GM12875 (cell line): ENCODE measurements at regions not wholly inside any gene's neighbourhood (a gene's known extent, or its start where the extent isn't known, plus 50 kb on each side); places are given as distances from the start of the nearest gene placed in this dataset.

Source experiments
- H3K4me3 ChIP-seq: one replicate; pipeline ENCODE4 v1.5.1; 2011; ENCODE audit warnings: low read depth, low read length, control low read depth
- TF ChIP-seq, protein P1 (sequence below): IDR thresholded peaks from 2 replicates; pipeline ENCODE4 v1.5.1; 2011; ENCODE audit warnings: low read depth, mild to moderate bottlenecking, control low read depth, inconsistent platforms, low read length, moderate library complexity, borderline replicate concordance; ENCODE audit not compliant: insufficient read depth

DNA sequence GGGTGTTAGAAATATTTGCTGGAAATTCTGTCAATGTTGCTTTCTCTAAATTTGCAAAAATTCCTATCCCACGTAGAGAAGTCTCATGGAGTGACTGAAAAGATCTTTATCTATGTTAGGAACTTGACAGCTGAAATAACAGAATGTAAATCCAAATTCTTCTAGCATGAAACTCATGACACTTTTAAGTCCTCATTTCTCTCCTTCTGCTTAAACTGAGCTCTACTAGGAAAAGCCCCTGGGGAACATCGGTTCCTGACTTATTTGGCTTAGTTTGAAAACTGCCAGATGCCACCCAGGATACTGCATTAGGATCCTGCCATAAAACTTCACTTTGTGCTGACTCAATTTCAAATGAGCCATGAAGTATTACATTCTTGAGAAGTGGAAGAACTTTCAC, 426.0 kb downstream of the GALC start:
- no peak overlapping the region for H3K4me3 ChIP-seq
- TF ChIP-seq, protein P1, sequence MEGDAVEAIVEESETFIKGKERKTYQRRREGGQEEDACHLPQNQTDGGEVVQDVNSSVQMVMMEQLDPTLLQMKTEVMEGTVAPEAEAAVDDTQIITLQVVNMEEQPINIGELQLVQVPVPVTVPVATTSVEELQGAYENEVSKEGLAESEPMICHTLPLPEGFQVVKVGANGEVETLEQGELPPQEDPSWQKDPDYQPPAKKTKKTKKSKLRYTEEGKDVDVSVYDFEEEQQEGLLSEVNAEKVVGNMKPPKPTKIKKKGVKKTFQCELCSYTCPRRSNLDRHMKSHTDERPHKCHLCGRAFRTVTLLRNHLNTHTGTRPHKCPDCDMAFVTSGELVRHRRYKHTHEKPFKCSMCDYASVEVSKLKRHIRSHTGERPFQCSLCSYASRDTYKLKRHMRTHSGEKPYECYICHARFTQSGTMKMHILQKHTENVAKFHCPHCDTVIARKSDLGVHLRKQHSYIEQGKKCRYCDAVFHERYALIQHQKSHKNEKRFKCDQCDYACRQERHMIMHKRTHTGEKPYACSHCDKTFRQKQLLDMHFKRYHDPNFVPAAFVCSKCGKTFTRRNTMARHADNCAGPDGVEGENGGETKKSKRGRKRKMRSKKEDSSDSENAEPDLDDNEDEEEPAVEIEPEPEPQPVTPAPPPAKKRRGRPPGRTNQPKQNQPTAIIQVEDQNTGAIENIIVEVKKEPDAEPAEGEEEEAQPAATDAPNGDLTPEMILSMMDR, result no peak

DNA sequence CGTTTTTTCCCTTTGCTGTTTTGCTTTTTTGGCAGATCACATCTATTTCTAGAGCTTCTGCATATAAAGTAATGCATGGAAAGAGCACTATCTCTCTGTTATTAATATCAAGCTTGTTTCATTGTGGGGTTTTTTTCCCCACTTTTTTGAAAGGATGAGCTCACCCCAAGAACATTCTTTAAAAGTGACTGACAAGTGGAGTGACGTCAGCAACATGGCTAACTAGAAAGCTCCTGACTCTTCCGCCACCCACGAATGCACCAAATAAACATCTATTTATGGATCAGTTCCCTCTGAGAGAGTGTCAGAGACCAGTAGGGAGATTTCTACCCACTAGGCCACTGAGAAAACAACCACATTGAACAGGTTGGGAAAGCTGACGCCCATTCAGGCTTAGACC, 445.4 kb downstream of the GALC start:
- TF ChIP-seq, protein P1, result no peak
- no peak overlapping the region for H3K4me3 ChIP-seq

DNA sequence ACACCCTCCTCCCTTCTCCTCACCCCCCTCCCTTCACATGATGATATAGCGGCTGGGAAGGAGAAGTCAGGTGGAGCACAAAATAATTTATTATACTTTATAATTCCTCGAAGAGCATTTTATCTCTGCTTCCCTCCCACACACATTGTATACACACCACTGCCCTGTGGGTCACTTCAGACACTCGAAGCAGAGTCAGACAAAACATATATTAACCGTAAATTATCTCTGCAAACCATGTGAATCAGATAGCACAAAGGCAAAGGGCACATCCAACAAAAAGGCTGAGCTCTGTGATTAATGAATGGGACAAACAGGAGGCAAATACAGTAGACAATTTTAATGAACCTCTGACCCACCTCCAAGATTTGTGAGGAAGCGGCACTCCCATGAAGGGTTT, 450.7 kb downstream of the GALC start:
- no peak overlapping the region for H3K4me3 ChIP-seq
- TF ChIP-seq, protein P1, result no peak

DNA sequence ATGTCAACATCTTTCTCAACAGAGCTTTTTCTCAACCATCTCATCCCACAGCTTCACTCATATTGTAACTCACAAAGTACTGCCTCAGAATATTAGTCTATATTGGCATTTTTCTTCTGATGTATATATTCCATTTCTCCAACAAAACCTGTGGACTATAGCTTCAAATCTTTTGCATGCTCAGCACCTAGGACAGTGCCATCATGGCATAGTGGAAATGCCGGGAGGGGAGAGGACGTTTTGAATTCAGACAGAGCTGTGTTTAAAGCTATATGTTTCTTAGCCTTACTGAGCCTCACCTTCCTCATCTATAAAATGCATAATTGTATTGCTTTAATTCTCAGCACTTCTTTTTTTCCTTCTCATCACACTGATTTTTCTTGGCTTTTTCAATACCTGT, 452.6 kb downstream of the GALC start:
- TF ChIP-seq, protein P1, result no peak
- H3K4me3 ChIP-seq, result no peak overlapping the region

DNA sequence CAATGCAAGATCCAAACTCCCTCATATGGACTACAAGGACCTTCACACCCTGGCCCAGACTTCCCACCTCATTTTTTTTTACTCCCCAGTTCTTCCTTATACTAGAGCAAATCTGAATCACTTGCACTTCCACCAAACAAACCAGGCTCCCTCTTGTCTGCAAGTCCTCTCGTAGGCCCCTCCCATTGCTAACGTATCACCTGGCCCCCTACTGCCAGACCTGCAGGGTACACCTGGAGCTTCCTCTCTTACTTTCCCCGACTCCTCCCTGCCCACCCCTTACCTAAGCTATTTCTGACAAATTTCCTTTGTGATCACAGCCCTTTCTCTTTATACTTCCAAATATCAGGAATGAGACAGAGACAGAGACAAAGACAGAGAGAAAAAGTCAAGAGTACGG, 463.9 kb downstream of the GALC start:
- H3K4me3 ChIP-seq, result no peak overlapping the region
- TF ChIP-seq, protein P1, result no peak

DNA sequence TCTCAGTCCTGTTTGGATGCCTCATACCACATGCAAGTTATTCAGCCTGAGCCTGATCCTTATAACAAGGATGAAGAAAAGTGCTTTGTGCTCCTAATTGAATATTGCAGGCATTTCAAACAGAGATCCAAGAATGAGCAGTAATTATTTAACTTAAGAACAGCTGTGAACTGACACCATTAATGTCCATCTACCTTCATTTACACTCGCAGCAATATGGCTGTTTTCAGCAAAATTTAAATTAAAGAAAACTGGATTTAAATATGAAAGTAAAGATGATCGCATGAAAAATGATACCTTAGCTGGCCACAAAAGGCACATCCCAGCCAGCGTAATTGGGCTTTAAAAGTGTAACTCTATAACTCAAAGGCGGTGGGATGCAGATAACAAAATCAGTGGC, 466.3 kb downstream of the GALC start:
- TF ChIP-seq, protein P1, result no peak
- H3K4me3 ChIP-seq, result no peak overlapping the region

DNA sequence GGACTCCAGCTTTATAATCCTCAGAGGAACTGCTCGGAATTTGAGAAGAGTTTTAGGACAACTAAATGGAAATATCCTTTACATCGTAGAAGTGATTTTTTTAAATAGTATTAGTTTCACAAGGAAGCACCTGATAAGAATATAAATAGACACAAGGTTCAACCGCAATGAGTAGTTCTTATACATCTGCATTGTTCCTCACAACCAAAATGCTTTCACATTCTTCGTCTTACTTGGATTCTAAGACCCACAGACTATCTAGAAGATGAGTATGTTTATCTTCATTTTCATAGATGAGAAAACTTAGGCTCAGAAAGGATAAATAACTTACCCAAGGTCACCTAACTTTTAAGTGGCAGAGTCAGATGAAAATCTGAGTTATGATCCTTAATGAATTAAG, 469.0 kb downstream of the GALC start:
- TF ChIP-seq, protein P1, result no peak

More for the DNA sequence above, 469.0 kb downstream of the GALC start:
- no peak overlapping the region for H3K4me3 ChIP-seq
